ENCODE measurements at regions not wholly inside any gene's neighbourhood (a gene's known extent, or its start where the extent isn't known, plus 50 kb on each side); places are given as distances from the start of the nearest gene placed in this dataset.

DNA sequence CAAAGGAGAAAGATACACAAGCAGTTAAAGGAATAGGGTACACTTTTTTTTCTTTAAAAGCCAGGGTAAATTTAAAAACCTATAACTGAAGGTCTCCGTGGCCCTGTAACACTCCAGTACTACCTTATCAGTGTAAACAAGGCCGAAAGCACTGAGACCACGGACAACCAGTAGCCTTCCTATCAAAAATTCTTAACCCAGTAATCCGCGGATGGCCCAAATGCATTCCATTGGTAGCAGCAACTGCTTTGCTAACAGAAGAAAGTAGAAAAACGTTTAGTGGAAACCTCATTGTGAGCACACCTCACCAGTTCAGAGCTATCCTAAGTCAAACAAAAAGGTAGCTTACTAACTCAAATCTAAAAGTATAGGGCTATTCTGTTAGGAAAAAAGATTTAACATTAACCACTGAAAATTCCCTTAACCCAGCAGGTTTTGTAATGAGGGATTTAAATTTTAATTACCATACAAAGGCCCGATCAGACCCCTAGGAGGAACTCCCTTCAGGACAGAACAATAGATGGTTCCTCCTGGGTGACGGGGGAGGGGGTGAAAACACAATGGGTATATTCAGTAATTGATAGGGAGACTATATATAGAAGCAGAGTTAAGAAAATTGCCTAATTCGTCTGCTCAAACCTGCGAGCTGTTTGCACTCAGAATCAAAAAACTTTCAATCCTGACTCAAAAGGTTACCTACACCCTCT is 50.8 kb upstream of the CWC22 start:
- H3K27me3 Mint-ChIP-seq = no peaks in the 10 kb centered on the region
- H3K27ac Mint-ChIP-seq = peak overlapping the region; percentile 99
- H3K9me3 Mint-ChIP-seq (ENCODE audit: low read depth) = peaks cover 15% of the 10 kb centered on the region
- no peak overlapping the region for H3K4me3 Mint-ChIP-seq (ENCODE audit: low read depth)
- TF ChIP-seq, protein P1, sequence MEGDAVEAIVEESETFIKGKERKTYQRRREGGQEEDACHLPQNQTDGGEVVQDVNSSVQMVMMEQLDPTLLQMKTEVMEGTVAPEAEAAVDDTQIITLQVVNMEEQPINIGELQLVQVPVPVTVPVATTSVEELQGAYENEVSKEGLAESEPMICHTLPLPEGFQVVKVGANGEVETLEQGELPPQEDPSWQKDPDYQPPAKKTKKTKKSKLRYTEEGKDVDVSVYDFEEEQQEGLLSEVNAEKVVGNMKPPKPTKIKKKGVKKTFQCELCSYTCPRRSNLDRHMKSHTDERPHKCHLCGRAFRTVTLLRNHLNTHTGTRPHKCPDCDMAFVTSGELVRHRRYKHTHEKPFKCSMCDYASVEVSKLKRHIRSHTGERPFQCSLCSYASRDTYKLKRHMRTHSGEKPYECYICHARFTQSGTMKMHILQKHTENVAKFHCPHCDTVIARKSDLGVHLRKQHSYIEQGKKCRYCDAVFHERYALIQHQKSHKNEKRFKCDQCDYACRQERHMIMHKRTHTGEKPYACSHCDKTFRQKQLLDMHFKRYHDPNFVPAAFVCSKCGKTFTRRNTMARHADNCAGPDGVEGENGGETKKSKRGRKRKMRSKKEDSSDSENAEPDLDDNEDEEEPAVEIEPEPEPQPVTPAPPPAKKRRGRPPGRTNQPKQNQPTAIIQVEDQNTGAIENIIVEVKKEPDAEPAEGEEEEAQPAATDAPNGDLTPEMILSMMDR (IDR thresholded peaks at IDR 0.05; ENCODE audit: unreplicated experiment) = no peak
- peaks cover 4% of the 10 kb centered on the region for H3K36me3 Mint-ChIP-seq (ENCODE audit: insufficient read depth)
- no peak for DNase-seq (ENCODE audit: low spot score, unreplicated experiment)
- H3K4me1 Mint-ChIP-seq (ENCODE audit: low read depth) = peaks cover 34% of the 10 kb centered on the region

Data from progenitor cell of endocrine pancreas (in vitro differentiated cells).